Spinal cord (tissue), 9 donors: ENCODE measurements at regions not wholly inside any gene's neighbourhood (a gene's known extent, or its start where the extent isn't known, plus 50 kb on each side); places are given as distances from the start of the nearest gene placed in this dataset.
"Not testable (repeated sequence)": the region's sequence is repeated elsewhere in the genome, so short reads cannot be mapped to it uniquely, and the experiment has no call there.

Source experiments
- DNase-seq, 6 donors: peaks; one replicate each; pipeline versions ENCODE4 v3.0.0 to v3.0.0-alpha.2; 2013 to 2015; ENCODE audit warnings: low spot score in 6 of 6, low read depth in 4 of 6
- H3K27ac ChIP-seq: one replicate; pipeline ENCODE4 v1.5.1; 2013; ENCODE audit warnings: low read depth, low read length, control low read depth
- H3K27me3 ChIP-seq: one replicate; pipeline ENCODE4 v1.6.1; 2013; ENCODE audit warnings: low read length; ENCODE audit not compliant: control insufficient read depth, insufficient read depth
- H3K36me3 ChIP-seq: one replicate; pipeline ENCODE4 v1.6.1; 2013; ENCODE audit warnings: low read length; ENCODE audit not compliant: control insufficient read depth, insufficient read depth
- H3K4me1 ChIP-seq: one replicate; pipeline ENCODE4 v1.6.1; 2013; ENCODE audit warnings: low read length; ENCODE audit not compliant: control insufficient read depth, insufficient read depth
- H3K4me3 ChIP-seq: one replicate; pipeline ENCODE4 v1.5.1; 2013; ENCODE audit warnings: low read depth, low read length, control low read depth
- H3K9me3 ChIP-seq: one replicate; pipeline ENCODE4 v1.6.1; 2013; ENCODE audit warnings: low read length; ENCODE audit not compliant: control insufficient read depth, insufficient read depth
- WGBS: methylation state at CpG from one replicate; pipeline ENCODE4 v1.1.5; 2013; ENCODE audit warnings: missing lambda C conversion rate; ENCODE audit not compliant: insufficient coverage; 5-methylcytosine and 5-hydroxymethylcytosine counted together
- donor health status: healthy.

DNA sequence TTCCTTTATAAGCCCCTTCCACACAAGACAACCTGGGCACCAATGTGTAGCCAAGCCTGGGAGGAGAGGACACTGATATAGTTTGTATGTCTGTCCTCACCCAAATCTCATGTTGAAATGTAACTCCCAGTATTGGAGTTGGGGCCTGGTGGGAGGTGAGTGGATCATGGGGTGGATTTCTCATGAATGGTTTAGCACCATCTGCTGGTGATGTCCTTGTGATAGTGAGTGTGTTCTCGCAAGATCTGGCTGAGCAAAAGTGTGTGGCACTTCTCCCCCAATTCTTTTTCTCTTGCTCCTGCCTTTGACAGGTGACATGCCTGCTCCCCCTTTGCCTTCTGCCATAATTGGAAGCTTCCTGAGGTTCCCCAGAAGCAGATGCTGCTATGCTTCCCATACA lies 135.8 kb downstream of the USP31 start:
- H3K27ac ChIP-seq = no peak overlapping the region
- no peaks in the 10 kb centered on the region for H3K27me3 ChIP-seq
- no peaks in the 10 kb centered on the region for H3K36me3 ChIP-seq

DNA sequence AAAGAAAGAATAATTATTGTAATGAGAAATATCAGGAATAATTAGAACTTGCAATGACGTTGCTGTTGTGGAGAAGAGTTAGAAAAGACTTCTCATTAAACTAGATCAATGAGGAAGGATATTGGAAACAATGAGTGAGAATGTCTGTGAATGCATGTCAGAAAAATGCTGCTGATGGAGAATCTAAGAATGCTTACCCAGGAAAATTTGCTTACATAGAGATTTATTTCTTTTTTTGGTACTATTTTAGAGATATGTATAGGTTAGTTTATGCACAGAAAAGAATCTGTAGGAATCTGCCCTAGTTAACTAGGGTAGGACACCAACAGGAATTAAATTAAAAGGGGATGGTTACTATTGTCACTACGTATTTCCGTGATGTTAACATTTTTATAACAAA lies 140.2 kb downstream of the USP31 start:
- DNase-seq = no peak
- no peak overlapping the region for H3K27ac ChIP-seq
- no peak overlapping the region for H3K4me3 ChIP-seq
- WGBS = no CpG with 5 or more reads among the region's 3 CpGs
- no peaks in the 10 kb centered on the region for H3K4me1 ChIP-seq
- H3K27me3 ChIP-seq = no peaks in the 10 kb centered on the region
- no peaks in the 10 kb centered on the region for H3K9me3 ChIP-seq
- no peaks in the 10 kb centered on the region for H3K36me3 ChIP-seq

More for the DNA sequence above, 135.8 kb downstream of the USP31 start:
- Histone ChIP-seq H3K4me1 (no peaks in the 10 kb centered on the region), H3K4me3 (no peak overlapping the region), H3K9me3 (no peaks in the 10 kb centered on the region)
- DNase-seq = no peak
- no CpG with 5 or more reads among the region's 1 CpG for WGBS

DNA sequence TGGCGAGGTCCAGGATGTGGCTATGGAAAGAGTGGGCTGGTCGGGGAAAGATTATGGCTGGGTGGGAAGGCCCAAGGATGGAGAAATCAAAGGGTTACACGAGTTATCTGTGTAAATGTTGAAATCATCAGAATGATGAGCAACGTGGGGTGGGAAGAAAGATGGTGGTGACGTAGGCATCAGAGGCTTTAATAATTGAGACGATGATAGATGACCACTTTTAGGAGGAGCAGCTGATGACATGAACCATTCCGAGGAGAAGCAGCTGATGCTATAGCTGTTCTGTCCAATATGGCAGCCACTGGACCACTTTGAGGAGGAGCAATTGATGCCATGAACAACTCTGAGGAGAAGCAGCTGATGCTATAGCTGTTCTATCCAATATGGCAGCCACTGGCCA lies 141.2 kb downstream of the USP31 start:
- no peak overlapping the region for H3K4me3 ChIP-seq
- no peaks in the 10 kb centered on the region for H3K36me3 ChIP-seq
- WGBS = 87% methylated on average over 7 of the region's 7 CpGs
- no peak for DNase-seq
- no peaks in the 10 kb centered on the region for H3K27me3 ChIP-seq
- no peaks in the 10 kb centered on the region for H3K4me1 ChIP-seq
- no peaks in the 10 kb centered on the region for H3K9me3 ChIP-seq
- H3K27ac ChIP-seq = no peak overlapping the region

DNA sequence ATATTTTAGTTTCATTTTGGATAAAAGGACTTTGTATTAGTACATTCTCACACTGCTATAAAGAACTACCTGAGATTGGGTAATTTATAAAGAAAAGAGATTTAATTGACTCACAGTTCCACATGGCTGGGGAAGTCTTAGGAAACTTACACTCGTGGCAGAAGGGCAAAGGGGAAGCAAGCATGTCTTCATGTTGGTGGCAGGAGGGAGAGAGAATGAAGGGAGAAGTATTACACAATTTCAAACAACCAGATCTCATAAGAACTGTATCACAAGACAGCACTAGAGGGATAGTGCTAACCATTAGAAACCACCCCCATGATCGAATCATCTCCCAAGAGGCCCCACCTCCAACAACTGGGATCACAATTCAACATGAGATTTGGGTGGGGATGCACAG lies 142.9 kb downstream of the USP31 start:
- H3K9me3 ChIP-seq = no peaks in the 10 kb centered on the region
- no peak for DNase-seq
- H3K4me1 ChIP-seq = no peaks in the 10 kb centered on the region
- no peak overlapping the region for H3K4me3 ChIP-seq
- no peak overlapping the region for H3K27ac ChIP-seq
- WGBS = no CpG with 5 or more reads among the region's 2 CpGs
- H3K36me3 ChIP-seq = no peaks in the 10 kb centered on the region
- no peaks in the 10 kb centered on the region for H3K27me3 ChIP-seq

DNA sequence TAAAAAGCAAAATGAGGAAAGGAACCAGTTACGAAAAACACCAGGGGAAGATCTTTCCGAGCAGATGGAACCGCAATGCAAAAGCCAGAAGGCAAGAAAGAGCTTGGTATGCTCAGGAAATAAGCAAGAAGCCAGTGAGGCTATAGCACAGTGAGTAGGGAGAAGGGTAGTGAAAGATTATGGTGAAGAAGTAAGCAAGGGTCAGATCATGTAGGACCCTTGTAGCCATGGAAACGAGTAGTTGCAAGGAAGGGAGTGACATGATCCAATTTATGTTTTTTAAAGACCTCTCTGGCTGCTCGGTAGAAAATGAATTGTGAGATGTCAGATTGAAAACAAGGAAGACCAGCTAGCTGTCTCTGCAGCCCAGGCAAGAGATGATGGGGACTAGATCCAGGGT lies 143.3 kb downstream of the USP31 start:
- H3K4me1 ChIP-seq = no peaks in the 10 kb centered on the region
- peak in 2 of 6 donors; percentile 31 to 48 for DNase-seq
- WGBS = 65% methylated on average over 5 of the region's 5 CpGs
- H3K27ac ChIP-seq = no peak overlapping the region
- no peaks in the 10 kb centered on the region for H3K9me3 ChIP-seq
- no peaks in the 10 kb centered on the region for H3K27me3 ChIP-seq
- H3K36me3 ChIP-seq = no peaks in the 10 kb centered on the region
- H3K4me3 ChIP-seq = no peak overlapping the region

DNA sequence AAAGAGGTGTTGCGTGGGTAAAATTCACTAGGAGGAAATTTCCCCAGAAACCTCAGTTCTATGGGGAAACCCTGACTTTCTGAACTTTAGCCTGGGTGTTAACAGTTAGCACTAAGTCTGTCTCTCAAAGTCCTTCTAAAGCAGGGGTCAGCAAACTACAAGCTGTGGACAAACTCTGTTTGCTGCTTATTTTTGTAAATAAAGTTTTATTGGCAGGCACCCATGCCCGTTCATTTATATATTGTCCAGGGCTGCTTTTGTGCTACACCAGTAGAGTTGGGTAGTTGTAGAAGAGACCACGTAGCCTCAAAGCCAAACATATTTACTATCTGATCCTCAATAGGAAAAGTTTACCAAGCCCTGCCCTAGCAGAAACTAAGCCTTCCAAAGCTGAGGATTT lies 159.7 kb downstream of the USP31 start:
- no peak overlapping the region for H3K4me3 ChIP-seq
- H3K36me3 ChIP-seq = no peaks in the 10 kb centered on the region
- H3K9me3 ChIP-seq = peaks cover 3% of the 10 kb centered on the region
- no peak for DNase-seq
- 100% methylated on average over 1 of the region's 3 CpGs for WGBS
- H3K4me1 ChIP-seq = no peaks in the 10 kb centered on the region
- H3K27ac ChIP-seq = no peak overlapping the region
- no peaks in the 10 kb centered on the region for H3K27me3 ChIP-seq

DNA sequence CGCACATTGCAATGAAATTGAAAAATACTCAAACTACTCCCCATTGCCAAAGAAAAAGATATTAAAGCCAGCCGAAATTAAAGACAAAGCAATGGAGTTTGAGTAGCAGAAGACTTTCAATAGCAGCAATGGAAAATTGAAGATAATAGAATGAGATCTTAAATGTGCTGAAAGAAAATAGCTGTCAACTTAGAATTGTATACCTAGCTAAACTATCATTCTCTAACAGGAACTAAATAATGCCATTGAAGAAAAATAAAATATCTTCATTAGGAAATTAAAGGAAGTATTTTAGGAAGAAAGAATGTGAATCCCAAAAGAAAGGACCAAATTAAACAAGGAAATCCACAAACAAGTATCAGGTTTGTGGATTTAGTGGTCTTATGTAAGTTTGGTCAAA lies 165.6 kb downstream of the USP31 start:
- no CpG with 5 or more reads among the region's 2 CpGs for WGBS
- no peak for DNase-seq
- peaks cover 5% of the 10 kb centered on the region for H3K9me3 ChIP-seq
- no peaks in the 10 kb centered on the region for H3K4me1 ChIP-seq
- no peak overlapping the region for H3K4me3 ChIP-seq
- H3K27me3 ChIP-seq = no peaks in the 10 kb centered on the region
- no peak overlapping the region for H3K27ac ChIP-seq
- H3K36me3 ChIP-seq = no peaks in the 10 kb centered on the region

DNA sequence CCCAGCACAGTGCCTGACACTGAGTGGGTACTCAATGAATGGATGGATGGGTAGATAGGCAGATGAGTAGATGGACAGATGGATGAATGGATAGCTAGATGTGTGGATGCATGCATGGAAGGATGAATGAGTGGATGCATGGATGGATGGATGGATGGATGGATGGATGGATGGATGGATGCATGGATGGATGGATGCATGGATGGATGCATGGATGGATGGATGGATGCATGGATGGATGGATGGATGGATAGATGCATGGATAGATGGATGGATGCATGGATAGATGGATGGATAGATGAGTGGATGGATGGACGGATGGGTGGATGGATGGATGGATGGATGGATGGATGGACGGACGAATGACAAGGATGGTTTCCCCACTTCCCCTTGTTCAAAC lies 166.6 kb downstream of the HS3ST2 start:
- H3K27ac ChIP-seq, H3K4me3 ChIP-seq: not testable (repeated sequence)
- no CpG with 5 or more reads among the region's 3 CpGs for WGBS

DNA sequence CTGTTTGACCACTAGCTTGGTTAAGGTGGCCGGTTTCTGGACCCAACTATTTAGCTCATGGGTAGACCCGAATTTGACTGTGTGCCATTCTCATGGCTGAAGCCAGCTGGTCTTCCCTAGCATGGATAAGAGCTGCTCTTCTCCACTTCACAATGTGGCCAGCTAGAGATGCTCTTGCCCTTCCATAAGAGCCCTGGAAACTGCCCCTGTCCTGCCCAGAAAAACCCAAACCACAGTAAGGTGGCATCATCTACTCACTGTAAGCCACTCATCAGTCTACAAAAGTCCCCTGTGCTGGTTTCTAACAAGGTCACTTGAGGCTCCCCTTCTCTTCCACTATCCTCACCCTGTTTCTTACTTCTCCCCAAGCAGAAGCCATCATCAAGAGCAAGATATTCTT lies 165.1 kb downstream of the HS3ST2 start:
- Histone ChIP-seq H3K27ac (no peak overlapping the region), H3K4me3 (no peak overlapping the region), H3K27me3 (peaks cover 3% of the 10 kb centered on the region), H3K9me3 (peaks cover 3% of the 10 kb centered on the region), H3K4me1 (no peaks in the 10 kb centered on the region), H3K36me3 (no peaks in the 10 kb centered on the region)
- WGBS = 79% methylated on average over 2 of the region's 2 CpGs
- DNase-seq = no peak

More for the DNA sequence above, 166.6 kb downstream of the HS3ST2 start:
- H3K27me3 ChIP-seq, H3K4me1 ChIP-seq, DNase-seq, H3K36me3 ChIP-seq, H3K9me3 ChIP-seq: not testable (repeated sequence)

DNA sequence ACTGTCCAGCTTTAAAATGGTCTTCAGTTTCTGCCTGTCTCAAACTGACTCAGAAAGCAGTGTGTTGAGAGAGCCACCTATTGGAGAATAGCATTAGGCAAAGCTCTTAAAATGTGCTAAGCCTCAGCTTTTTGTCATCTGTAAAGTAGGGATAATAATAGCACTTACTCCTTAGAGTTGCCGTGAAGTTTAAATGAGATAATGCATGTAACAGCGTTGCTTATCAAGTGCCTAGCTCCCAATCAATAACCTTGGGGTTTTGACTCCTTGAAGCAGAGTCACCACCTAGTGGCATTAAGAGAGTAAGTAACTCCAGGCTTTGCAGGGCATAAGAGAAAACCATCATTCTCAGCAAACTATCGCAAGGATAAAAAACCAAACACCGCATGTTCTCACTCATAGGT lies 163.3 kb downstream of the HS3ST2 start:
- Histone ChIP-seq H3K36me3 (no peaks in the 10 kb centered on the region), H3K27me3 (peaks cover 3% of the 10 kb centered on the region), H3K4me3 (no peak overlapping the region), H3K27ac (no peak overlapping the region), H3K4me1 (no peaks in the 10 kb centered on the region), H3K9me3 (no peaks in the 10 kb centered on the region)
- peak in 3 of 6 donors; percentile 32 to 87 (median 59) for DNase-seq
- WGBS = no CpG with 5 or more reads among the region's 4 CpGs
